GM10248 (cell line): ENCODE measurements at regions not wholly inside any gene's neighbourhood (a gene's known extent, or its start where the extent isn't known, plus 50 kb on each side); places are given as distances from the start of the nearest gene placed in this dataset.

Source experiments
- CTCF ChIA-PET: fragments of 300-600 bp; sonication (Branson Sonifier 250); formaldehyde crosslinking; extraction: SDS; loops from one replicate; lab custom pipeline; 2021; ENCODE audit warnings: antibody characterized with exemption; lab: Yijun Ruan, JAX
- POLR2A ChIA-PET: fragments of 350-650 bp; sonication (Branson Sonifier 250); formaldehyde crosslinking; extraction: SDS; loops from one replicate; lab custom pipeline; 2020; ENCODE audit warnings: antibody characterized with exemption; lab: Yijun Ruan, JAX
- DNase-seq: peaks from one replicate; pipeline ENCODE4 v3.0.0; 2012; ENCODE audit errors: extremely low spot score
- TF ChIP-seq, protein P1 (sequence below): IDR thresholded peaks from 2 replicates; pipeline ENCODE4 v1.5.1; 2012; ENCODE audit warnings: mild to moderate bottlenecking, low read depth; ENCODE audit errors: extremely low read depth, missing control alignments, control extremely low read depth

DNA sequence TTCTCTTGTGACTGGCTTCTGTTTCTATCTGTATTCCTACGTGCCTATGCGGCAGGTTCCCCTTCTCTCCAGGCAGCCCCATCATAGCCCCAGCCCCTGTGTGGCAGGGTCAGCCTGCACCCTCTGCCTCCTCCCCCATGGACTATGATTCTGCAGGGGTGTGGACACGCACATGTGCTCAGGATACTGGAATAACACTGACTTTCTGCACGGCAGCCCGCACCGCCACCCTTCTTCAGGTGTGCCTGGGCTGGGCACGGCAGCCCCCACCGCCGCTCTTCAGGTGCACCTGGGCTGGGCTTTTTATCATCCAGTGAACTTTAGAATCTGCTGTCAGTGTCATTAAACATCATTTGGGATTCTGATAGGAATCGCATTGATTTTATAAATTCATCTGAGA, 202.6 kb upstream of the PPP2R2D start:
- TF ChIP-seq, protein P1, sequence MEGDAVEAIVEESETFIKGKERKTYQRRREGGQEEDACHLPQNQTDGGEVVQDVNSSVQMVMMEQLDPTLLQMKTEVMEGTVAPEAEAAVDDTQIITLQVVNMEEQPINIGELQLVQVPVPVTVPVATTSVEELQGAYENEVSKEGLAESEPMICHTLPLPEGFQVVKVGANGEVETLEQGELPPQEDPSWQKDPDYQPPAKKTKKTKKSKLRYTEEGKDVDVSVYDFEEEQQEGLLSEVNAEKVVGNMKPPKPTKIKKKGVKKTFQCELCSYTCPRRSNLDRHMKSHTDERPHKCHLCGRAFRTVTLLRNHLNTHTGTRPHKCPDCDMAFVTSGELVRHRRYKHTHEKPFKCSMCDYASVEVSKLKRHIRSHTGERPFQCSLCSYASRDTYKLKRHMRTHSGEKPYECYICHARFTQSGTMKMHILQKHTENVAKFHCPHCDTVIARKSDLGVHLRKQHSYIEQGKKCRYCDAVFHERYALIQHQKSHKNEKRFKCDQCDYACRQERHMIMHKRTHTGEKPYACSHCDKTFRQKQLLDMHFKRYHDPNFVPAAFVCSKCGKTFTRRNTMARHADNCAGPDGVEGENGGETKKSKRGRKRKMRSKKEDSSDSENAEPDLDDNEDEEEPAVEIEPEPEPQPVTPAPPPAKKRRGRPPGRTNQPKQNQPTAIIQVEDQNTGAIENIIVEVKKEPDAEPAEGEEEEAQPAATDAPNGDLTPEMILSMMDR, result no peak
- POLR2A ChIA-PET, result no interaction called here
- DNase-seq, result no peak
- CTCF ChIA-PET, result no interaction called here

DNA sequence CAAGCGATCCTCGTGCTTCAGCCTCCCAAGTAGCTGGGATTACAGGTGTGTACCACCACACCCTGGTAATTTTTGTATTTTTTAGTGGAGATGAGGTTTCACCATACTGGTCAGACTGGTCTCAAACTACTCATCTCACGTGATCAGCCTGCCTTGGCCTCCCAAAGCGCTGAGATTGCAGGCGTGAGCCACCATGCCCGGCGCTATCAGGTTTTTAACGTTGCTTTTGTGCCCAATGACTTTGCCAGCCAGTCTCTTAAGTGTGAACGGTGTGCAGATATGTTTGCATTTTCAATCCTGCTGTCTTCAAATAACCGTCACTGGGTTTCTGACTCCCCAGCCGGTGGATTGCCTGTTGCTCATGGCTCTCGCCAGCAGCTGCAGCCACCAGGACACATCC, 201.8 kb upstream of the PPP2R2D start:
- POLR2A ChIA-PET, result no interaction called here
- CTCF ChIA-PET, result no interaction called here
- no peak for DNase-seq
- TF ChIP-seq, protein P1, result no peak

DNA sequence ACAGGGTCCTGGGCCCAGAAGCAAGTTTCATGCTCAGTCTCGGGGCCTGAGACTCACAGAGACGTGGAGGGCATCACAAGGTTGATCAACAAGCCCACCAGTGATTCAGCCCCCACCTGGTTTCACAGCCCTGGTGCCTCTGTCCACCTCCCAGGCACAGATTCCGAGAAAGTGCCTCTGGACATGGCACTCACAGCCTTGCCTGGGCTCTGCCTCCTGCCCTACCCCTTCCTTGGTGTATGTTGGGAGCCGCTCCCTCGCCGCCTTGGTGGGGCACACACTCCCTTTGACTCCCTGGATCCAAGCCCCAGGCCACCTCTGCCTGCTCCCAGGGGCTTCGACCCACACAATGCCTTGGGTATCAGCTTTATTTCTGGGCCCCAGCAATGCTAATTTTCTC, 200.8 kb upstream of the PPP2R2D start:
- no peak for DNase-seq
- TF ChIP-seq, protein P1, result no peak
- POLR2A ChIA-PET, result no interaction called here
- CTCF ChIA-PET, result no interaction called here

DNA sequence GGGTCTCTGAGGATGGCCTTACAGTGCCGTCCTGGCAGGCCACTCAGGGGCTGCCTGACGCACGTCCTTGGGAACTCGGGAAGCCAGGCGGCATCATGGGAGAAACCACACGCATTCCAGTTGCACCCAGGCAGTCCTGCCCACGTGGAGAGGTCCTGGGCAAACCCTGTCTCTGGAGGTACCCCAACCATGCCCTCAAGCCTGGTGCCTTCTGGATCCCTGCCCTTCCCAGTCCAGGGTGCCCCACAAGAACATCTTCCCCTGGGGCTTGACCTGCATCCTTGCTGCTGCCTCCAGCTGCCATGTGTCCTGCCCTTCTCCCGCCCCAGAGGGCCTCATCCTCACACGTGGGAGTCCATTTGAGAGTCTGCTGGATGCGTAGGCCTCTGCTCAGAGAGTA, 200.3 kb upstream of the PPP2R2D start:
- POLR2A ChIA-PET, result no interaction called here
- TF ChIP-seq, protein P1, result no peak
- CTCF ChIA-PET, result no interaction called here
- DNase-seq, result no peak

DNA sequence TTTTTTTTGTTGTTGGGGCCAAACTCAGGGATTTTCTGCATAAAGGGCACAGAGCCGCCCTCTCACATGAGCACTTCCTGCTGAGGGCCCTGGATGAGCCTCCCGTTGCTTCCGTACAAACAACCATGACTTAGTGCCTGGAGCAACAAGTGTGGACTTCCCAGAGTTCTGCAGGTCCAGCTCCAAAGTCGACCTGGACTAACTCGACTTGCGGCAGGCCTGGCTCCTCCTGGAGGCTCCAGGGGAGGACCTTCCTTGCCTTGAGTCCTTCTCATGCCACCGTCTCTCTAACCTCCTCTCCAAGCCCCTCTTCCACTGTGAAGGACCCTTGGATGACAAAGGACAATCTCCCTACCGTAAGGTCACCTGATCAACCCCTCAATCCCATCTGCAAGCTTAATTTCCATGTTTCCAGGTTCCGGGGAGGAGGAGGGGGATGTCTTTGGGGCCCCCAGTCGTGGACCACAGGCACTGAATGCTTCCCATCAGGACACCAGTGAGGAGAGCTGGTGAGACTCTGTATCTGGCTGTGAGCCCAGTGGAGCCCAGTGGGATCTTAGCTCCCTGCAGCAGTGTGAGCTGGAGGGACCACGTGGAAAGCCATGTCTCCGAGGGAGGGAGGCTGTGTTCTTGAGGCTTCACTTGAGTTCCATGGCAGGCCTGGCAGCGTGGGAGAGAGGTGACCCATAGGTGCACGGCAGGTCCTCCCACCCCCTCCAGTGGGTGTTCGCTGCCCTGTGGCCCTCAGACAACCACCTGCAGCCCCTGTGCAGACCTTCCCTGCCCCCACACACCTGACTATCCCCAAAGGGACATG, 199.5 kb upstream of the PPP2R2D start:
- POLR2A ChIA-PET, result no interaction called here
- TF ChIP-seq, protein P1, result no peak
- no peak for DNase-seq
- CTCF ChIA-PET, result no interaction called here

DNA sequence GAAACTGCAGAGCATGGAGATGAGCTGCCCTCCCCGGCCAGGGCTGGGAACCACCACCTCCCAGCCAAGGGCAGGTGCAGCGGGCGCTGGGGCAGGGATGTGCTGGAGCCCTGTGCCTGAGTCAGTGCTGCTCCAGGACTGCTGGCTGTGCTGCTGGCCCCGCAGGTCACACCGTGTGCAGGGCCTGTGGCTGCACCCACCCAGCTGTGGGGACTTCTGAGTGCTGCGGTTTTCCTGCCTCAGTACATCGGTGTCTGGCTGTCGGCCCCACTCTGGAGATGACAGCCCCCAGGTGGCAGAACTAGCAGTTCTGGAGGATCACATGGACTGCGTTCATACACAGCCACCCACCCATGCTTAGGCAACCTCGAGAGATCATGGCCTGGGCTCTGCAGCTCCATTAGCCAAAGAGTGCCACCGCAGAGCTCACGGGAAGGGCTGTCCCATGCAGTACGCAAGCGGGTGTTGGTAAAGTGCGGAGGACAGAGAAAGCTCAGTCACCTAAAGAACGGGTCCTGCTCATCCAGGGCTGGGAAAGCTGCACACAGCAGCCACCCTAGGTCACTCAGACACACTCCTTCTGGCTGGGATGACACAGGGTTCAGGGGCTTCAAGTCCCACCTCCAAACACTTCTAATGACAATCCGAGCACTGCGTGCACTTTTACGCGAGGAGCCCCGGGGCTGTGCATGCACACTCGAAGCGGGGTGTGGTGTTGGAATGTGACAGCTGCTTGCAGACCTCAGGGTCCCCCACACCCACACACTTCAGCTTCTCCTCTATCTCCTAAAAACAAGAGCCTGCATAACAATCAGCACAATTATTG, 198.1 kb upstream of the PPP2R2D start:
- POLR2A ChIA-PET, result no interaction called here
- CTCF ChIA-PET, result no interaction called here
- no peak for DNase-seq
- TF ChIP-seq, protein P1, result no peak
